PC-9 (cell line): ENCODE measurements at regions not wholly inside any gene's neighbourhood (a gene's known extent, or its start where the extent isn't known, plus 50 kb on each side); places are given as distances from the start of the nearest gene placed in this dataset.

Experiments
- BruUV-seq: library from RNA; stranded (reverse); fragments of 400-500 nt; replicated peaks from 2 replicates; lab custom pipeline; 2021; lab: Mats Ljungman, UMichigan
- CTCF ChIA-PET: fragments of 300-600 bp; sonication (Branson Sonifier 250); formaldehyde crosslinking; loops from one replicate; lab custom pipeline; 2022; ENCODE audit warnings: antibody characterized with exemption; lab: Charles Lee
- POLR2A ChIA-PET: fragments of 300-600 bp; sonication (Branson Sonifier 250); formaldehyde crosslinking; loops from one replicate; lab custom pipeline; 2022; ENCODE audit warnings: antibody characterized with exemption; ENCODE audit not compliant: unreplicated experiment; lab: Charles Lee
- DNase-seq, 2 experiments: peaks; one replicate each; pipeline versions ENCODE4 v3.0.0 to v3.0.0-alpha.2; 2015 to 2022; ENCODE audit warnings: mixed read lengths in 1 of 2
- H2AFZ ChIP-seq: fragments of 200-600 bp; sonication (generic); 2 replicates; pipeline ENCODE4 v1.8.1; 2017; ENCODE audit warnings: antibody characterized with exemption
- H3F3A ChIP-seq: fragments of 200-600 bp; sonication (generic); 2 replicates; pipeline ENCODE4 v1.8.1; 2017; ENCODE audit warnings: antibody characterized with exemption, mild to moderate bottlenecking, low read depth; ENCODE audit not compliant: insufficient read depth
- H3K27ac ChIP-seq: fragments of 200-600 bp; sonication (generic); 2 replicates; pipeline ENCODE4 v1.6.1; 2016; ENCODE audit warnings: mixed run types
- H3K27me3 ChIP-seq: fragments of 200-600 bp; sonication (generic); 2 replicates; pipeline ENCODE4 v1.6.1; 2016; ENCODE audit warnings: low read depth, mixed run types; ENCODE audit not compliant: insufficient read depth
- H3K36me3 ChIP-seq: fragments of 200-600 bp; sonication (generic); 2 replicates; pipeline ENCODE4 v1.6.1; 2016; ENCODE audit warnings: low read depth, mixed run types
- H3K4me1 ChIP-seq: fragments of 200-600 bp; sonication (generic); replicated peaks from 2 replicates; pipeline ENCODE4 v1.6.1; 2016; ENCODE audit warnings: mixed run types; ENCODE audit not compliant: insufficient read depth
- H3K4me2 ChIP-seq: fragments of 200-600 bp; sonication (generic); 2 replicates; pipeline ENCODE4 v1.6.1; 2017; ENCODE audit warnings: mixed run types
- H3K4me3 ChIP-seq: fragments of 200-600 bp; sonication (generic); 2 replicates; pipeline ENCODE4 v1.6.1; 2016; ENCODE audit warnings: mixed run types
- H3K79me2 ChIP-seq: fragments of 200-600 bp; sonication (generic); 2 replicates; pipeline ENCODE4 v1.6.1; 2017; ENCODE audit warnings: low read depth, mixed run types
- H3K9me2 ChIP-seq: fragments of 200-600 bp; sonication (generic); 2 replicates; pipeline ENCODE4 v1.8.1; 2017; ENCODE audit warnings: mild to moderate bottlenecking; ENCODE audit not compliant: insufficient read depth
- H3K9me3 ChIP-seq: fragments of 200-600 bp; sonication (generic); 2 replicates; pipeline ENCODE4 v1.8.1; 2016; ENCODE audit warnings: low read depth; ENCODE audit not compliant: insufficient read depth
- H4K20me1 ChIP-seq: fragments of 200-600 bp; sonication (generic); 2 replicates; pipeline ENCODE4 v1.8.1; 2017; ENCODE audit not compliant: insufficient read depth
- EZH2 ChIP-seq: fragments of 200-600 bp; sonication (generic); IDR thresholded peaks from 2 replicates; pipeline ENCODE4 v1.8.0; 2017; ENCODE audit warnings: antibody characterized with exemption, low read depth
- intact Hi-C: fragments of 100-400 bp; cut with micrococcal nuclease; formaldehyde crosslinking; loops from one replicate; pipeline ENCODE4 v1.10.0; 2022; ENCODE audit not compliant: unreplicated experiment
- TF ChIP-seq, protein P1 (sequence below): fragments of 200-600 bp; sonication (generic); conservative IDR thresholded peaks from 2 replicates; pipeline ENCODE4 v1.6.1; 2017; ENCODE audit warnings: mixed run types, antibody characterized with exemption, mild to moderate bottlenecking, moderate library complexity

DNA sequence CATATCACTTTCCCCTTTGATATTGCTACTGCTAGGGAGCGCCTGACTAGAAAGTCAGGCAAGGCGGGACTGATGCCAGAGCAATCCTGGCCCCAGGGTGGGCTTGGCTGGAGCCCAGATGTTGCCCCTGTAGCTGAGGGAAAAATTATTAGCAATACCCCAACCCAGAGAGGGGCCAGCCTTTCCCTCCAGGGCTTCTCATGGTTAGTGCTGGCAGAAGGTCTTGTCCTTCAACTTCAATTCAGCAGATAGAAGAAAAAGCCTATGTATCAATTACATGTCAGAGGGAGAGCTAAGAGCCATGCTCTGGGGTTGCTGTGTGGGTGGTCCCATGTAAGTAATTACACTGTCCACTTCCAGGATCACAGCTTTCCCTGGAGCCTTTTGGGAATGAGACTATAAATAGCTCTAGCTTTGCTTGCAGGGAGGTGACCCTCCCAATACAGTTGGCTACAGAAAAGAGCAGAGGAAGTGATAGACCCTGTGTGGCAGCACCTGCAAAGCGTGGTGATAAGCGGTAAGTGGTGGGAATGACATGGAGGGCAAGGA, 579.1 kb downstream of the CCSER2 start:
- ChIA-PET POLR2A (no interaction called here), CTCF (no interaction called here)
- intact Hi-C loops, result no loop called here
- Histone ChIP-seq H2AFZ (no peak overlapping the region), H3K9me2 (no peaks in the 10 kb centered on the region), H3K4me3 (no peak overlapping the region), H4K20me1 (no peaks in the 10 kb centered on the region), H3K27ac (no peak overlapping the region), H3F3A (no peaks in the 10 kb centered on the region), H3K4me1 (no peaks in the 10 kb centered on the region), H3K4me2 (no peak overlapping the region), H3K36me3 (no peaks in the 10 kb centered on the region), H3K27me3 (no peaks in the 10 kb centered on the region), H3K9me3 (no peaks in the 10 kb centered on the region), H3K79me2 (no peaks in the 10 kb centered on the region)
- no peak for DNase-seq
- BruUV-seq, result no TSS peak
- TF ChIP-seq, protein P1, sequence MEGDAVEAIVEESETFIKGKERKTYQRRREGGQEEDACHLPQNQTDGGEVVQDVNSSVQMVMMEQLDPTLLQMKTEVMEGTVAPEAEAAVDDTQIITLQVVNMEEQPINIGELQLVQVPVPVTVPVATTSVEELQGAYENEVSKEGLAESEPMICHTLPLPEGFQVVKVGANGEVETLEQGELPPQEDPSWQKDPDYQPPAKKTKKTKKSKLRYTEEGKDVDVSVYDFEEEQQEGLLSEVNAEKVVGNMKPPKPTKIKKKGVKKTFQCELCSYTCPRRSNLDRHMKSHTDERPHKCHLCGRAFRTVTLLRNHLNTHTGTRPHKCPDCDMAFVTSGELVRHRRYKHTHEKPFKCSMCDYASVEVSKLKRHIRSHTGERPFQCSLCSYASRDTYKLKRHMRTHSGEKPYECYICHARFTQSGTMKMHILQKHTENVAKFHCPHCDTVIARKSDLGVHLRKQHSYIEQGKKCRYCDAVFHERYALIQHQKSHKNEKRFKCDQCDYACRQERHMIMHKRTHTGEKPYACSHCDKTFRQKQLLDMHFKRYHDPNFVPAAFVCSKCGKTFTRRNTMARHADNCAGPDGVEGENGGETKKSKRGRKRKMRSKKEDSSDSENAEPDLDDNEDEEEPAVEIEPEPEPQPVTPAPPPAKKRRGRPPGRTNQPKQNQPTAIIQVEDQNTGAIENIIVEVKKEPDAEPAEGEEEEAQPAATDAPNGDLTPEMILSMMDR, result no peak
- TF ChIP-seq EZH2, result no peak

DNA sequence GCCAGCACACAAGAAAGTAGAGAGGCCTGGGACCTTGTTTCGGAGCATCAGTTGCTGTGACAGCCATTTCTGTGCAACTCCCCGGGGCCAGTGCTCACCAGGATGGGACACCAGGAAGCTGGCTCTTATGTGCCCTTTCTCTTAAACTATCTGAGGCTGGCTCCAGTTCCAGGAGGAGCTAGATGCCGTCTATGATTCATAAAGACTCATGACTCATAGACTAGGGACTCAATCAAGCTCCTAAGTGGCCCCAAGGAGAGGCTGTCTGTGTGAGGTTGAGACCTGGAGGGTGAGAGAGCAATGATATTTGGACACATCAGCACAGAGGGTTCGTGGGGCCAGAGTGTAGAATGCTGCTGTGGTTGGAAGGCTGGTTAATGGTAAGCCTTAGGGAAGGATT, 580.1 kb downstream of the CCSER2 start:
- Histone ChIP-seq H3K9me2 (no peaks in the 10 kb centered on the region), H3K4me3 (no peak overlapping the region), H3K79me2 (no peaks in the 10 kb centered on the region), H3K4me1 (no peaks in the 10 kb centered on the region), H3K36me3 (no peaks in the 10 kb centered on the region), H3K4me2 (no peak overlapping the region), H3F3A (no peaks in the 10 kb centered on the region), H3K27ac (no peak overlapping the region), H3K27me3 (no peaks in the 10 kb centered on the region), H4K20me1 (no peaks in the 10 kb centered on the region), H3K9me3 (no peaks in the 10 kb centered on the region), H2AFZ (no peak overlapping the region)
- BruUV-seq, result no TSS peak
- no peak for TF ChIP-seq EZH2
- TF ChIP-seq, protein P1, result no peak
- ChIA-PET CTCF (no interaction called here), POLR2A (no interaction called here)
- intact Hi-C loops, result no loop called here
- no peak for DNase-seq

DNA sequence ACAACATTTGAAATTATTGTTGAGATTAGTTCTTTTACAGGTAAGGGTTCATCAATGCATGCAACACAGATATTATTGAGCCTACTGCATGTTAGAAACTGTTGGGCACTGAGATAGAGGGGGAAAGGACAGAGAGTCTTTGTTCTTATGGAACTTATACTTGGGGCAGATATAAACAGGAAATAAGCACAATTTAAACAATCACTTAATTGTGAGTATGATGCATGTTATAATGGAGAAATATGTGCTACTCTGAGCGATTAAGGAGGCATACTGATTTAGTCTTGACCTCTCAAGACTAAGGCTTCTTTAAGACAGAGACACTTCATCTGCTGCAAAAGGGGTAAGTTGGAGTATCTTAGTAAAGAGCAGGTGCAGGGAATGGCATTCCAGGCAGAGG, 593.3 kb downstream of the CCSER2 start:
- intact Hi-C loops, result no loop called here
- Histone ChIP-seq H3K36me3 (no peaks in the 10 kb centered on the region), H3F3A (no peaks in the 10 kb centered on the region), H3K4me3 (no peak overlapping the region), H3K9me3 (no peaks in the 10 kb centered on the region), H3K9me2 (no peaks in the 10 kb centered on the region), H3K4me1 (no peaks in the 10 kb centered on the region), H3K79me2 (no peaks in the 10 kb centered on the region), H3K27ac (no peak overlapping the region), H4K20me1 (no peaks in the 10 kb centered on the region), H3K4me2 (no peak overlapping the region), H2AFZ (no peak overlapping the region), H3K27me3 (no peaks in the 10 kb centered on the region)
- TF ChIP-seq, protein P1, result no peak
- no peak for TF ChIP-seq EZH2
- CTCF ChIA-PET, result no interaction called here
- no TSS peak for BruUV-seq
- no peak for DNase-seq
- POLR2A ChIA-PET, result no interaction called here
